NCI-H510A treated with DMSO at 0.1 percent for 48 hours (cell line): ENCODE measurements at regions not wholly inside any gene's neighbourhood (a gene's known extent, or its start where the extent isn't known, plus 50 kb on each side); places are given as distances from the start of the nearest gene placed in this dataset.
"Not testable (repeated sequence)": the region's sequence is repeated elsewhere in the genome, so short reads cannot be mapped to it uniquely, and the experiment has no call there.

Source experiments
- DNase-seq: peaks from one replicate; lab custom pipeline; 2025; lab: John Stamatoyannopoulos, UW

DNA sequence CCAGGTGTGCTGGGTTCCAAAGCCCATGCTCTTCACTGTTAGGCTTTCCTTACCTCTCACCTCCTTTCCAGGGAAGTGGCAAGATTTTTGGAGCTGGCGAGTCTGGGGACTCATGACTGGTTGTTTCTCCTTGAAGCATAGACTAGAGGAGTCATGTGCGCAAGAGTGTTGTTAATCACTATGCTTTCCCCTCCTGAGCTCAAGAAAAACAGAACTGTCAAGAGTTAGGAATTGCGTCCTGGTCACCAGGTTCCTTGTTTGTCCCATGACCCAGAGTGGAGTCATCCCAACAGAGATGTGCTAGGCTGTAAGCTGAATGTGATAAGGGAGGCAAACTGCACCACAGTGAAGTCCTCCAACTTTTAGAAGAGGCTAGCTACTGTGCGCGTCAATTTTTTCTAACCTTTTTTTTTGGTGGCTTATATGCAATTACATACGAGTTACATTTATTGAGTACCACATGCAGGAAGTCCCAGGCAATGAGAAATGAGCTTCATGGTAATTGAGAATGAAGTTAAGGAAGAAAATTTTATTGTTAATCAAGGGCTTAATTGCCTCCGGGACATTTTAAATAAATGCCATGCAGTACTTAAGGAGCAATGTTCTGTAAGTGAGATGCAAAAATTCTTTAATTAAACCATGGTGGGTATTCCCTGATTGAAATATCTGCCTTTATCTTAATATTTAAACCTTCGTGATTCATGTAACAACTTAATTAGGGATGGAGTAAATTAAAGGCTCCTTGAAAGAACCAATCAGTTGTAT is 233.9 kb downstream of the ZIC5 start:
- DNase-seq, result no peak

DNA sequence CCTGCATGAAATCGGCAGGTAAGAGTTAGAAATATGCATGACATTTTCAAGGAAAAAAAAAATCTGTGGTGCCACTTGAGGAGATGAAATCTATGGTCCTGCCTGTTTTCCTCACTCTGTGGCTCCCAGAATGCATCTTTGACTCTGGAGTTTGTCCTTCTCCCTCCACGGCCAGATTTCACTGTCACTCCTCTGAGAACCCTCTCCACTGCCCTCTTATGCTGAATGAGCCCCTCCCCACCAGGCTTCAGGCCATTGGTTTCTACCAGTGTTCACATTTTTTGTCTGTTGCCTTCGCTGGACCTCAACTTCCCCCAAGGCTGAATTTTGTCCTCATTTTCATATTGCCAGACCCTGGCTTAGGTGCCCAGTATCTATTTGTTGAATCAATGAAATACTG is 235.0 kb downstream of the ZIC5 start:
- DNase-seq, result no peak

DNA sequence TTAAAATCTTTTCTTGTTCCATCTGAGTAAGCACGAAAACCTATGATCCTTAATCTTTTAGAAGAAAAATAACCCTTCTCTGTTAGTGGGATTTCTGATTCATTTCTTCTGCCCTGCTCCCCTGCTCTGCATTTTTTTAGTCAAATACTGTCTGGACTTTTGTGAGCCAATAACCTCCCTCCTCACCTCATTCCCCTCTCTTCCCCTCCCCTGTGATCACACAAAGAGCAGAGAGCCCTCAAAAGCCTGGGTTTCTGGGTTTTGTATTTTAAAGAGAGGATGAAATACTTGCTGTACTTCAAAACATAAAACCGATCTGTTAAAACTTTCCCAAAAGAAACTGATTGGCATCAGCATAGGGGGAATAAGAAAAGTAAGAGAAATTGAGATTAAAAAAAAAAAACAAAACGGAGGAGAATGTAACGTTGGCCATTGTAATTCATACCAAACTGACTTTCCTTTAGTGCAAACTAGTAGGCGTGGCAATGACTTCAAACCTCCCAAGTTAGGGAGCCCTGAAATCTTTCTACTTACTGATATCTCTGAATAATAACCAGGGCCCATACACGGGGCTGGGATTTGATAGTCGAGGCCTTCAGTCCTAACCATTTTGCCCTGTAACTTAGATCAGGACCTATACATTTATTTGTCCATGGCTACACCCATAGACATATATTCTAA is 232.9 kb downstream of the TM9SF2 start:
- DNase-seq, result no peak

DNA sequence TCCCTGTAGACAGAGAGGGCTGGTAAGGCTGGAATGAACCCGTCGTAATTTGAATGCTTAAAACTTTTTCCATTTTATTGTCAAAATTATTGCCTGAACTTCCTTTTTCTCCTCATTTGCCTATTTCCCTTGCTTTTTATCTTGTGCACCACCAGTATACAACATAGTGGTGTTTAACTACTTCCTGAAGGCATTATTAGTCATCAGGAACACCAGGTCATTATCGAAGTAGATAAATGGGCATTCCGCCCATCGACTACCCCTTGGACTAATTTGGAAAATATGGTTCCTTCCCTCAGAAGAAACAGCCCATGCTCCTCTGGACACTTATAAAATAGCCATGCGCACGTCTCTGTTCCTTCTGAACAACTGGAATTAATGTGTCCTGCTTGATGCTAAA is 232.1 kb downstream of the TM9SF2 start:
- DNase-seq, result no peak

DNA sequence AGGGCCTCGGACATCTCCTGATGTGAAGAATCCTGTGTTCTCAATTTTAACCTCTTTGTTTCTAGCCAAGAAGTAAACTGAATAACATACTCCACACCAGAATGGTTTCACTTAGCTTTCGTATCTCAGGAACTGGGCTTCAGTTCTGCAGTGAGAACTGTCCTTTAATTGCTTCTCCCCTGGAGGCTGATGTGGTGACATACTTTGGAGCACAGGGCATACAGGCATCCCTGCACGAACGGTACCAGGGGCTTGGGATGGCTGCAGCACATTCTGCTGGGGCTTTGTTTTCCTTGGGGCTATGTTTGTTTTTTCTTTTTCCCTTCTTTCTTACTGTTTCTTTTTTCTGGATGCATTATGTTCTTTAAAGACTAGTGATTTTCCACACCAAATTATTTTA is 230.5 kb downstream of the TM9SF2 start:
- no peak for DNase-seq

DNA sequence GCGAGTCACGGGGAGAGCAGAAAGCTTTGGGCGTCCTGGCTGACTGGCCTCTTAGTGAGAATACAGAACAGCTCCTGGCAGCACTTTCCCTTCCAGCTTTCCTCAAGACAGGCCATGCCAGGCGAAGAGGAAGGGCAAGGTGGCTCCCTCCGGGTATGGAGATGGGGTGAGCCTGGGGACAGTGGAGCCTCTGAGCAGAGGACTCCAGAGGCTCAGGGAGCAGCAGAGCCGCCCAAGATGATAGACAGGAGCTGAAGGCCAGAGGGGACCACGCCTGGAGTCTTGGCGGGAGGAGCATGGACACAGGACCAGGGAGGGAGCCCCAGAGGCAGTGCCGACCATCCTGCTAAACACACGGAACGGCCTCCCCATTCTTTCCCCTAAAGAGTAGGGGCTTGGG is 229.1 kb downstream of the TM9SF2 start:
- DNase-seq, result no peak

DNA sequence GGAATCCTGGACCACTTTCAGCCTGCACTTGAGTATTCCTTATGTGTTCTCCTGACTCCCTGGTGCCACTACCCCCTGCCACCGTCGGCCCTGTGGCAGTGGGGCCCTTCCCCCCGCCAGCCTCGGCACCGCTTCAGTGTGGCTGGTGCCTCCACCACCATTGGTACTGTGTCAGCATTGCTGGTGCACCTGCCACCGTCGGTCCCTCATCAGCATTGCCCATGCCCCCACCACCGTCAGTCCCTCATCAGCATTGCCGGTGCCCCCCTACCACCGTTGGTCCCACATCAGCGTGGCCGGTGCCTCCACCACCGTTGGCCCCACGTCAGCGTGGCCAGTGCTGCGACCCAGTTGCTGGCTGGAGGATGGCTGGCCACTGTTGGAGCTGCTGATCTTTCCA is 228.5 kb downstream of the TM9SF2 start:
- DNase-seq, result no peak

DNA sequence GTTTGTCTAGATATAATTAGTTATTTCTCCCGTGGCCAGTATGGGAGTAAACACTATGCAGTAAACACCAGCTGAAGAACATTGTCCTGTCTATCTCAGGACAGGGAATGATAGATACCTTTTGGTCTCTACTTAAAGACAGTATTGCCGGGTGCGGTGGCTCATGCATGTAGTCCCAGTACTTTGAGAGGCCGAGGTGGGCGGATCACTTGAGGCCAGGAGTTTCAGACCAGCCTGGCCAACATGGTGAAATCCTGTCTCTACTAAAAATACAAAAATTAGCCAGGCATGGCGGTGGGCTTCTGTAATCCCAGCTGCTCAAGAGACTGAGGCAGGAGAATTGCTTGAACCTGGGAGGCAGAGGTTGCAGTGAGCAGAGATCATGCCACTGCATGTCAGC is 226.4 kb downstream of the TM9SF2 start:
- not testable (repeated sequence) for DNase-seq

DNA sequence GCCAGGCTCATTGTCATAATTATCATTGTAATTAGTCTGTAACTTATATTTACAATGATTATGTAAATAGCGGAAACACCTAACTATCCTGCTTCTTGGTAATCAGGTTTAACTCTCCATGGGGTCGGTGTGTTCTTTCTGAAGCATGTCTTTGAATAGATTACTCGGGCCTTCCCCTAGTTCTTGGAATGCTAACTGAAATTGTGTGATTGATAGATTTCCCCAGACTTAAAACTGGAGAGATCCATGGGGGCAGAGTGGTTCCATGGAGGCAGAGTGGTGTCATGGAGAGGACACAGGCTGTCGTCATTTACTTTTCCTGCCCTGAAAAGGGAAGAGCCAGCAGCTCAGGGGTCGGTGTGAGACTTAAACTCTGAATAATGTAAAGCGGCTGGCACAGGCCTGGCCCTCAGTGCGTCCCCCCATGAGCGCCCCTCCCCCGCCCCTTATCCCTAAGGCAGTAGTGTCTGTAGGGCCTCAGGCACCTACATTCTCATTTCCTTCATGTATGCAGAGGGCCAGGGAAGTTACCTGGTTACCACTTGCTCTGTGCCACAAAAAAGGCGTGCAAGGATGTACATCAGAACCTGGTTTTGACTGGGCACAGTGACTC is 225.1 kb downstream of the TM9SF2 start:
- DNase-seq, result no peak

DNA sequence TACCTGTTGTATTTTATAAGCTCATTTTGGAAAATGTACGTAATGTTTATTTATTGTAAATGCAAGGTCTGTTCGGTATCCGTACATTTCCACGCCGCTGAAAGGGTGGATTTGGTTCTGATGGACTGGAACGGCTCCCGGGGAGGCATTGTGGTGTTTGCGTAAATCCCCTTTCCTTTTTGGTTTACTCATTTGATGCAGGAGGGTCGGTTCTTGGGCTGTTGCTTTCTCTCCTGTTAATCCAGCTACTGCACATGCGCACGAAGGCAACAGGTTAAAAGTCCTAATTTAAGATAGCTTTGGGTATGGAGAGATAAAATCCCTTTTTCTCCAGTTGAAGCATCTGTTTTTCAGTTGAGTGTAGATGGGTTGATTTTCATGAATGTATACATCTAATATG is 224.4 kb downstream of the TM9SF2 start:
- DNase-seq, result no peak

DNA sequence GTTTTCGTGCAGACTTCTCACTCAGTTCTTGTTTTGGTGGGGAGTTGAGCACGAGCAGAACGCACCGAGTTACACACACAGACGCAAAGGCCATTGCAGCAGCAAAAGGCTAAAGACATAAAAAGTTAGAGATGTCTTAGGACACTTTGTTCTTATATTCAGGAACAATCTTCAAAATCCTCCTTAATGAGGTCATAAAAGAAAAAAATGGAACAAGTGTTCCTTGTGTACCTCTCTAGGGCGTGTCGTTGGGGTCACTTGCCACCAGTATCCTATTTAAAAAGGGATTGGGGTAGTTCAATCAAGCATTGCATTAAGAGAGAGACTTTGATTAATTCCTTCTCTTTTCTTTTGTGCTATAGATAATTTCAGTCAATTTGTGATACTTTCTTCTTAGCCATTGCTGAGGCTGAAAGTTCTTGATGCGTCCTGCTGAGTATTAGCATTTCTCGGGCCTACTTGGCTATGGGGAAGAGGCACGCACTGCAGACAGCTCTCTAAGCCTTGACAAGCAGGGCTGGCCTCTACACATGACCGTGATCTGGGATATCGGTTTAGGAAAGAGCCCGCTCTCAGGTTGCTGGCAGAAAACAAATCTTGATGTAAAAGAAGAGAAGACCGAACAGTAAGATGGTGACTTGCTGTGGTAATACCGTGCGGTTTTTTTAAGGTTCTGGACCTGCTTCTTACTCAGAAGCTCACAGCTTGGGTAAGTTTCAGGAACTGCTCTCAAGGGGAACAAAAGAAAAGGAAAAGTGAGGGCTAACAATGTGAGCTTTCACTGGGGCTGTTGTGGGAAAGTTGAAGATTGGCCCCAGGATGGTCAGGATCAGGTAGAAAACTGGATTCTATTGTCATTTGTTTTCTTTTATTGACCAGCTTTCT is 223.6 kb downstream of the TM9SF2 start:
- no peak for DNase-seq

DNA sequence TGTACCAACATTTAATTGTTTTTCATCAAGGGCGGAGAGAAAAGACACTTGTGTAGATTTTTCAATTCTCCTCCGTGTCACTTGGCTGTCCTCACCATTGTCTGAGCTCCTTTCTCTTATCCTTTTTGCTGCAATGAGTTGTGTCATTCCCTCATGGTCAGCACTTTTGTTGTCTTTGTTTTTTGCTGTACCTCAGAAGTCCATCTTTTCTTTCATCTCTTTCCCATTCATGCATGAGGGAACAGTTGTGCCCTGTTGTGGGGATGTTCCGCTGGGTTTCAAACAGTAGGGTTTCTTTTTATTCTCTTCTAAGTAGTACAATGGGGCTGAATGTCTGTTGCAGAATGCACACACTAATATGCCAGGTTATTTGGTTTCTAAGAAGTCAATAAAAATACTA is 222.6 kb downstream of the TM9SF2 start:
- no peak for DNase-seq

DNA sequence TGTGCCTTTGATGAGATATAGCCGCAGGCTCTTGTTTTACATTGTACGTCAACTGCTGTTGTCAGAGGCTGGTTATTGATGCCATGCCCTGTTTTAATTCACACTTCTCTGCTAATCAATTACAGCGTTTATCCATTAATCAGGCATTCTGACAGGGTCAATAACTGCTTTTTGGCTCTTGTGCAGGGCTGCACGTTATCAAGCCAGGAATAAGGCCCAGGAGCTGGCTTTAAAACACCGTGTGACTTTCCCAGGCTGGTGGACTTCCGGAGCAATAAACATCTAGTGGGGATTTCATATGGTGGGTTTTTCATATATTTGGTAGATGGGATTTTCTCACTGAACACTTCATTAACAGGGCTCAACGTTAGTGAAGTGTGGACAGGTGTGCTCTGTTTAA is 221.7 kb downstream of the TM9SF2 start:
- DNase-seq, result no peak

DNA sequence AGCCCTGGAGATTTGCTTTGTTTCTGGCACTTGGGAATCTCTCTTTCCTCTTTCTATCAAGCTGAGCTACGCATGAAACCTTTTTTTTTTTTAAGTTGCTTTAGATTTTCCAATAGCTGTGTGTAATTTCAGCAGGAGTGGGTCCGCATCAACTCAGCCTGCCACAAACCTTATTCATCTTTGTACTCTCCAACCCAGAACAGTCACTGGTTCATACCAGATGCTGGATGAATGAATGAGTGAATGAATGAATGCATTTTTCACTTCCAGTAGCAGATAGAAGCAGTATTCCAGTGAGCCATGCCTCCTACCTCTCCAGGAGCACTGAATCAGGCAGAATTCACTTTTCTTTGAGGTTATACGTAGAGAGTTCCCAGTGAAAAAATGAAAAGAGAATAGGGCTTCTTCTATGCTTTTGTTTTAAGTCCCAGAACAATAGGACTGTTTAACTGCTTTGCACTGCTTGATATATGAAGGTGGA is 221.1 kb downstream of the TM9SF2 start:
- DNase-seq, result no peak

DNA sequence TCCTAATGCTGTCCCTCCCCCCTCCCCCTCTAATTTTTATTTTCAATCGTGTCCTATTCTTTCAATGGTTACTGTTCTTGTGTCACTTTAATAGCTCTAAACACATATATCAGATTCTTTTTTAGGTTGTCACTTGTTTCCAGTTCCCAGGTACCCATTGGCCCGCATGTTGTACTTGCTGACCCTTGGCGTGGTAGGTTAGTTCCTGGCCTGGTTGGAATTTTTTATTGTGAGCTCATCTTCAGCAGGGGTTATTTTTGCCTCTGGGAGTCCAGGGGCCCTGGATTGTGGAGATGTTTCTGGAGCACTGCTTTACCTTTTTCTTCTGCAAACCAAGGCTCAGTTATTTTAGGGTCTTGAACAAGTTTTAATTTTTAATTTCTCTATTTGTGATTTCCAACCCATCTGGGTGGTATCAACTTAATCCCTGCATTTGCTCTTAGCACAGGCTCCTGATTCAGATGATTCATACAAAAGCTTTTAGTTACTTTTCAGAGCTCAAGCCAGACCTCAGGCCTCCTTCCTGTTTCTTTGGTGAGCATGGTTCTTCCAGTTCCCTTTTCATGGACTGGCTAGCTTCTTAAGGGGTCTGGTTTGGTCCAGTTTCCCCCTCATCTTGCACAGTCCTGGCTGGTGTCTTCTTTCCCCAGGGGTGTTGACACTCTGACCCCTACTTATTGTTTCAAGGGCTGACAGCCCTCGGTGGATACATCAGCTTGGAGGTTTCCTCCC is 220.5 kb downstream of the TM9SF2 start:
- no peak for DNase-seq

DNA sequence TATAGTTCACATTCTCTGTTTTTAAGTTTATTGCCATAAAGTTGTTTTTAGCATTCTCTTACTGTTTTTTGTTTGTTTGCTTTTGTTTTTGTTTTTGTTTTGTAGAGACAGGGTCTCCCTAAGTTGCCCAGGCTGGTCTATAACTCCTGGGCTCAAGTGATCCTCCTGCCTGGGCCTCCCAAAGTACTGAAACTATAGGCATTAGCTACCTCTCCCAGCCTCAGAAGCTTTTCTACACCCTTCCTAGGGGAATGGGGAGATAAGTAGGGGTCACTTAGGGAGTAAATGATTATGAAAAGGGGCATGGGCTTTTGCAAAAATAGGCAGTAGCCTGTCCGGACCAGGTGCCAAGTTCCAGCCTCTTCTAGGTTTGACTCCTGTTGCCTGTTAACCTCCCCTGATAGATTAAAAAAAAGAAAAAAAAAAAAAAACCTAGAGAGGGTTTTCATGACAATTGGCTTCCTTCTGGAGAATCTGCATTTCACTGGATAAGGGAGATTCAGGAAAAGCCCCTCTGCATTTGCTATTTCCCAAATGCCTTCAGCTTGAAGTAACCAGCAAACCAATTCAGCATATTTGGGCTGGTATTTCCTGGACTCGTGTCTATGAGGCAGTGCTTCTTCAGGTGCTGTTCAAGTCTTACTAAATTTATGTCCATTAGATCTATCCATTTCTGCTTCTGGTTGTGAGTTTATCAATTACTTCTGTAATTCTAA is 216.8 kb downstream of the TM9SF2 start:
- DNase-seq, result no peak

DNA sequence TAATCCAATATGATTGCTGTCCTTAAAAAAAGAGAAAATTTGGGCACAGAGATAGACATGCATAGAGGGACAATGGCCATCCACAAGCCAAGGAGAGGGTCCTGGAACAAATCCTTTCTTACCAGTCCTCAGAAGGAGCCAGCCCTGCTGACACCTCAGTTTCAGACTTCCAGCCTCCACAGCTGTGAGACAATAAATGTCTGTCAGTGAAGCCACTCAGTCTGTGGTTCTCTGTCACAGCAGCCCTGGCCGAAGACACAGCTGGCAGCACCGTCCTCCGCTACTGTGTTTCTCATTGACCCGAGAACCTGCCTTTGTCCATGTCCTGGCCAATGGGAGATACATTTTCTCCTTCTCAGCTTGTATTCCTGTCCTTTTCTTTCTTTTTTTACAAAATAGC is 207.9 kb downstream of the TM9SF2 start:
- no peak for DNase-seq

DNA sequence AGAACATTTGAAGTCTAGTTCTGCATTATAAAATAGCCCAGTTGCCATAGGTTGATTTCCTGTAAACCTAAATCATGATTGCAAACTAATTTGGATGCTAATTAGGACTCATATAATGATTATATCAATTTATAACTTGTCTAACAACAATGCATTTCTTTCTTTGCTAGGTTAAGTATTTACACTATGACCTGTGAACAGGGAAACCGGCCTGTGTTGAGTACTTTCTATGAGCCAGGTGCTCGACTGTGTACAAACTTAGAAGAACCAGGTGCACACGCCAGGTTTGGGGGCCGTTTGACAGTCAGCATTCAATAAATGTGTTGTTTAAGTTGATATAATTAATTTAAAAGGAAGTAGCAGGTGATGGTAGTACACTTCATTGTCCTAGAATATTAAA is 203.1 kb downstream of the TM9SF2 start:
- DNase-seq, result peak; percentile 48

DNA sequence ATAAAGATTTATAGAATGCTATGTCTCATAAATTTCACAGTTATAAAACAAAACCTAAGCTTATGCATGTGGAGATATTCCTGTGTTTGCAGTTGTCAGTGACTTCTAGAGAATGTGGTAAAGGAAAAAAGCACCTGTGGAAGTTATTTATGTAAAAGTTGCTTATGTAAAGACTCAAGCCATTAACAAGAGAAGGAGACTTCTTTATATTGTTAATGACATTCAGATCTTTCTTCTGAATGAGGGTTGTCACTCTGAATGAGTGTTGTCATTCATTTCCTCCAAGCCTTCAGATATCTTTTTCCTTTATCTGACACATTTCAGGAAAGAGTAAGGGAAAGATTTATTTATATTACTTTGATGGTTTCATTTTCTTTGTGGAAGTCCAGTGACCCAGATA is 202.6 kb downstream of the TM9SF2 start:
- no peak for DNase-seq

DNA sequence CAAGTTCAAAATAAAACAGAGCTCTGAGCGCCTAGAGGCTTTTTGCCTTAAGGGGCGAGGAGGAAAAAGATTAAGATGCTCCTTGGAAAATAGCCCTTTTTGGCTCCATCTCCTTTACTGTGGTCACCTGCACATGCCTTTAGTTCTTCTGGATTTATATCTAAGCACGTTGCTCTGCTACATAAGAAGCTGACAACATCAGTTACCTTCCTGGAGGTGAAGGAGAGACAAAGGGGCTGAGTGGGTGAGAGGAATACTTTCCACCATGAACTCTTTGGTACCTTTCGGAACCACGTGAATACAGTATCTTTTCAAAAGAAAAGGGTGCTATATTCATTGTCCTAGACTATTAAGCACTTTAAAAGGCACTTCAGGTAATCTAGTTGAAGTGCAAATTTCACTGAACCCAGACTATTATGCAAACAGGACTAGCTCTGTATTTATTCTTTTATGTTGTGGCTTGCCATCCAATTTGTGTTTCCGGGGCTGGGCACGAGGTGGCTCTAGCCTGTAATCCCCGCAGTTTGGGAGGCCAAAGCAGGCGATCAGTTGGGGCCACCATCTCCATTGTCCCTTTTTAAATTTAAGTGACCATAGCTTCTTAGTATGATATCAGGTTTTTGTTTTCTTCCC is 201.5 kb downstream of the TM9SF2 start:
- DNase-seq, result peak; percentile 75
